Neuron (in vitro differentiated cells): ENCODE measurements at regions not wholly inside any gene's neighbourhood (a gene's known extent, or its start where the extent isn't known, plus 50 kb on each side); places are given as distances from the start of the nearest gene placed in this dataset.

ENCODE experiments used
- H2AFZ ChIP-seq: one replicate; pipeline ENCODE4 v1.6.1; 2013; ENCODE audit warnings: low read depth, mild to moderate bottlenecking, inconsistent platforms, low read length, moderate library complexity
- H3K27me3 ChIP-seq: one replicate; pipeline ENCODE4 v1.6.1; 2013; ENCODE audit warnings: low read length; ENCODE audit not compliant: insufficient read depth
- H3K36me3 ChIP-seq: one replicate; pipeline ENCODE4 v1.6.1; 2013; ENCODE audit warnings: low read length; ENCODE audit not compliant: insufficient read depth
- H3K4me1 ChIP-seq: one replicate; pipeline ENCODE4 v1.6.1; 2013; ENCODE audit warnings: low read length; ENCODE audit not compliant: insufficient read depth
- H3K4me3 ChIP-seq: 2 replicates; pipeline ENCODE4 v1.5.1; 2013; ENCODE audit warnings: mild to moderate bottlenecking, low read length, moderate library complexity
- H3K9me3 ChIP-seq: one replicate; pipeline ENCODE4 v1.6.1; 2013; ENCODE audit warnings: low read length

DNA sequence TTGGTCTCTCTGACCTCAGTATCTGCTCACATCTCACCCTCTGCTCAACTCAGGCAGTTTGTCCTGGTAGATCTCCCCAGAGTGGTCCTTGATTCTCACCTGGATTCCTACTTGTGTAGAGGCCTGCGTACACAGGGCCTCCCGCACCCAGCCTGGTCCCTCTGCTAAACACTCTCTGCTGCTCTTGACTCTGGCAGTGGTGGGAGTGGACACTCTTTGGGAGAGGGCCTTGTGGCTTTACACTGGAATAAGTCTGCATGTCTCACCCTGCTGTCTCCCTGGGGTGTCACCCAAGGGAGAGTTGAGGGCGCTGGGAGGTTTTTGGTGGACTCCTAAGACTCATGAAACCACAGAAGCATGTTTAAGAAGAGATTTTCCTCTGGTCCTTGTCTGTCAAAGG is 57.3 kb upstream of the ECI2 start:
- H2AFZ ChIP-seq, result no peak overlapping the region
- no peak overlapping the region for H3K4me3 ChIP-seq
- H3K36me3 ChIP-seq, result no peaks in the 10 kb centered on the region
- H3K9me3 ChIP-seq, result peaks cover 2% of the 10 kb centered on the region
- H3K27me3 ChIP-seq, result no peaks in the 10 kb centered on the region
- H3K4me1 ChIP-seq, result no peaks in the 10 kb centered on the region

DNA sequence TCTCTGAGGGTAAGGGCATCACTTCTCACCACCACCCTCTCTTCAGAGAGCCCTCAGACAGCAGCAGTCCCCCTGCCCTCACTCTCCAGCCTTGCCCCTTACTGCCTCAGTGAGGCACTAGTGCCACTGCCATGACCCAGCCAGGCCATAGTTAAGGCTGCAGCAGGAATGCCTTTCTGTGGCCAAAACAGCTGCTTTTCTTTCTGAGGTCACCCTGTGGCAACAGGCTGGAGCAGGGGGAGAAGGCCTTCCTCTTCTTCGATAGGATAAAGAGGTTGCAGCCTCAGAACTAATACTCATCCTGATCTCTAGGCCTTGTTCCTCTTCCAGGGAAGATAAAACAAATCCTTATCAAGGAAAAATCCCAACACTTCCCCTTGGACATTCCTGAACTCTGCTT is 56.8 kb upstream of the ECI2 start:
- Histone ChIP-seq H3K4me1 (no peaks in the 10 kb centered on the region), H3K9me3 (peaks cover 2% of the 10 kb centered on the region), H3K27me3 (no peaks in the 10 kb centered on the region), H3K36me3 (no peaks in the 10 kb centered on the region), H3K4me3 (no peak overlapping the region), H2AFZ (no peak overlapping the region)

DNA sequence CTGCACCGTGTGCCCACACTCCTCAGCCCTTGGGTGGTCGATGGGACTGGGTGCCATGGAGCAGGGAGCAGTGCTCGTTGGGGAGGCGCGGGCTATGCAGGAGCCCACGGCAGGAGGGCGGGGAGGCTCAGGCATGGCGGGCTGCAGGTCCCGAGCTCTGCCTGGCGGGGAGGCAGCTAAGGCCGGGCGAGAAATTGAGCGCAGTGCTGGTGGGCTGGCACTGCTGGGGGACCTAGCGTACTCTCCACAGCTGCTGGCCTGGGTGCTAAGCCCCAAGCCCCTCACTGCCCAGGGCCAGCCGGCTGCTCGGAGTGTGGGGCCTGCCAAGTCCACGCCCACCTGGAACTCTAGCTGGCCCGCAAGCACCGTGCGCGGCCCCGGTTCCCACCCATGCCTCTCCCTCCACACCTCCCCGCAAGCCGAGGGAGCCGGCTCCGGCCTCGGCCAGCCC is 55.9 kb upstream of the ECI2 start:
- Histone ChIP-seq H3K4me3 (no peak overlapping the region), H3K4me1 (no peaks in the 10 kb centered on the region), H3K36me3 (no peaks in the 10 kb centered on the region), H2AFZ (no peak overlapping the region), H3K27me3 (no peaks in the 10 kb centered on the region), H3K9me3 (peaks cover 2% of the 10 kb centered on the region)

DNA sequence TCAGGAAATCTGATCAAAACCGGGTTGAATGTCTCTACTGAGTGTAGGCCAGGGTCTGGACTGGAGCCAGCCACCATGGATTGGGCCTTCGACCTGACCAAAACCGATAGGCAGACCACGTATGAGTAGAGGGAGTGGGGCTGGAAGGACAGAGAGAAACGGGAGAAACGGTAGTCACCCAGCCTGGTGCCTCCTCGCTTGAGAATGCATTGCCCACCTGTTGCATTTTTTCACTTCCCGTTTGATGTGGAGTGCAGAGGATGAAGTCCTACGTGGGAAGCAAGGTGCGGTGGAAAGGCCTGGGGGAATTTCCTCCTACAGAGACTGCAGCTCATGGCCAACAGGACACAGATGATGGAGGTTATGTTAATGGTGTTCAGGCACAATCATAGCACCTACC is 53.9 kb upstream of the ECI2 start:
- H3K36me3 ChIP-seq, result no peaks in the 10 kb centered on the region
- H3K4me3 ChIP-seq, result no peak overlapping the region
- H3K4me1 ChIP-seq, result no peaks in the 10 kb centered on the region
- H3K27me3 ChIP-seq, result no peaks in the 10 kb centered on the region
- H2AFZ ChIP-seq, result no peak overlapping the region
- H3K9me3 ChIP-seq, result peaks cover 2% of the 10 kb centered on the region

DNA sequence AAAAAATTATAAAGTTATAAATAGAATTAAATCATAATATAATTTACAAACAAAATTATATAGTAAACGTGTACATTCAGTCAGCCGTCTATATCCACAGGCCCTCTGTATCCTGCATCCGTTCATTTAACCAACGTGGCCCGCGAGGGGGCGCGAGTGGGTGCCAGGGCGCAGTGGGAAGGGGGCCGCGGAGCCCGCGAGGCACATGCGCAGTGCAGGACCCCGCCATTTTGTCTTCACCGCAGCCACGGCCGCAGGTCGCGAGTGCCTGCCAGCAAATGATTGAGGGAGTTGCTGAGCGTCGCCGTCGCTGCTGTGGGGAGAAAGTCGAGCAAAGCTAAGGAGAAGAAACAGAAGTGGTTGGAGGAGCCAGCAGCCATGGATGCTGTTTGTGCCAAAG is 53.4 kb upstream of the ECI2 start:
- Histone ChIP-seq H3K4me1 (no peaks in the 10 kb centered on the region), H3K9me3 (peaks cover 2% of the 10 kb centered on the region), H3K27me3 (no peaks in the 10 kb centered on the region), H3K36me3 (no peaks in the 10 kb centered on the region), H2AFZ (no peak overlapping the region), H3K4me3 (no peak overlapping the region)

DNA sequence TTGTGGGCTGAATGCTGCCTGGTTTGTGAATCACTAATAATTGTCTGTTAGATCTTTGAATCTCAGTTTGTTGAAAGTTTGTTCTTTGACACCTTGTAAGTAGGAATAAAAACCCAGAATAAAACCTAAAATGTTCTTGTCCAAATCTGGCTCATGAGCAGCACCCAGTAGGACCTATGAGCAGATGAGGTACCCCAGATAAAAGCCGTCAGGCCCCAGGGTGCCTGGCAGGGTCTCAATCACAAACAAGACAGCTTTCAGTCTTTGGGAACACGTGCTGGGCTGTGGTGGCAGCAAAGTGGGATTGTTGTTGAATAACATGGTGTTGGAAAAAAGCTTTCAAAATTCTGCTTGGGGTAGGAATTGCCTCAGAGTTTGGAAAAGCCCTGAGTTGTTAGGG is 52.1 kb upstream of the ECI2 start:
- H3K4me1 ChIP-seq, result no peaks in the 10 kb centered on the region
- H3K4me3 ChIP-seq, result no peak overlapping the region
- no peak overlapping the region for H2AFZ ChIP-seq
- no peaks in the 10 kb centered on the region for H3K36me3 ChIP-seq
- H3K27me3 ChIP-seq, result no peaks in the 10 kb centered on the region
- H3K9me3 ChIP-seq, result peaks cover 2% of the 10 kb centered on the region

DNA sequence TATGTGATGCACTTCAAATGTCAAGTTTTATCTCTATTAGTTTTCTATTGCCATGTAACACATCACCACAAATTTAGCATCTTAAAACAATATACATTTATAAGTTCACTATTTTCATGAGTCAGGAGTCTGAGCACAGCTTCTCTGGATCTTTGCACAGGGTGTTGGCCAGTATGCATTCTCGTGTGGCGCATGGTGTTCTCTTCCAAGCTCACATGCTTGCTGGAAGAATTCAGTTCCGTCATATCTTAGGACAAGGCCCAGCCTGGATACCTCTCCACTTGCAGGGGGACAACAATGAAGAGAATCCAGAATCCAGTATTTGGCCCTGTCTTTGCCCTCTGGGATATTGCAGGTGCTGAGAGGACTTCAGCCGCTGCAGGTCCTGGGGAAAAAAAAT is 51.0 kb upstream of the ECI2 start:
- H3K27me3 ChIP-seq, result no peaks in the 10 kb centered on the region
- no peaks in the 10 kb centered on the region for H3K36me3 ChIP-seq
- no peak overlapping the region for H3K4me3 ChIP-seq
- H2AFZ ChIP-seq, result no peak overlapping the region
- peaks cover 2% of the 10 kb centered on the region for H3K9me3 ChIP-seq
- H3K4me1 ChIP-seq, result no peaks in the 10 kb centered on the region

DNA sequence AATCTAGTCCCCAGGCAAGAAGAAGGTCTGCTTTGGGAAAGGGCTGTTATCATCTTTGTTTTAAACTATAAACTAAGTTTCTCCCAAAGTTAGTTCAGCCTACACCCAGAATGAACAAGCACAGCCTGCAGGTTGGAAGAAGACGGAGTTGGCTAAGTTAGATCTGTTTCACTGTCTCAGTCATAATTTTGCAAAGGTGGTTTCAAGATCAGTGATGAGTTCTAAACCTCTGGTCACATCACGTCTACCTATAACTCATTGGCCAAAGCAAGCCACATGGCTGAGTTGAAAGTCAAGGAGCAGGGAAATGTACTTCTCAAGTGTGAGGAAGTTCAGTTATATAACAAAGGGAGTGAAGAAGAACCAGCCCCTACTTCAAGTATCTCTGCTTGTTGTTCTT is 50.5 kb upstream of the ECI2 start:
- H3K9me3 ChIP-seq, result peaks cover 2% of the 10 kb centered on the region
- H3K4me3 ChIP-seq, result no peak overlapping the region
- H3K4me1 ChIP-seq, result no peaks in the 10 kb centered on the region
- H3K36me3 ChIP-seq, result no peaks in the 10 kb centered on the region
- no peaks in the 10 kb centered on the region for H3K27me3 ChIP-seq
- no peak overlapping the region for H2AFZ ChIP-seq

DNA sequence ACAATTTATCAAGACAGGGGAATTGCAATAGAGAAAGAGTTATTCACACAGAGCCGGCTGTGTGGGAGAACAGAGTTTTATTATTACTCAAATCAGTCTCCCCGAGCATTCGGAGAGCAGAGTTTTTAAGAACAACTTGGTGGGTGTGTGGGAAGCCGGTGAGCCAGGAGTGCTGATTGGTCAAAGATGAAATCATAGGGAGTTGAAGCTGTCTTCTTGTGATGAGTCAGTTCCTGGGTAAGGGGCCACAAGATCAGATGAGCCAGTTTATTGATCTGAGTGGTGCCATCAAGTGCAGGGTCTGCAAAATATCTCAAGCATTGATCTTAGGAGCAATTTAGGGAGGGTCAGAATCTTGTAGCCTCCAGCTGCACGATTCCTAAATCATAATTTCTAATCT is 50.0 kb upstream of the ECI2 start:
- Histone ChIP-seq H3K36me3 (no peaks in the 10 kb centered on the region), H3K4me3 (no peak overlapping the region), H3K4me1 (no peaks in the 10 kb centered on the region), H2AFZ (no peak overlapping the region), H3K9me3 (peaks cover 2% of the 10 kb centered on the region), H3K27me3 (no peaks in the 10 kb centered on the region)
